Lung (tissue), 11 donors: ENCODE measurements at regions not wholly inside any gene's neighbourhood (a gene's known extent, or its start where the extent isn't known, plus 50 kb on each side); places are given as distances from the start of the nearest gene placed in this dataset.

Experiments used
- ATAC-seq: fragments of 200-7000 bp; cut with Tn5 transposase; one replicate; pipeline ENCODE4 v1.9.1; 2020; ENCODE audit warnings: moderate number of reproducible peaks; ENCODE audit not compliant: insufficient read depth, low FRiP score
- DNase-seq, 3 donors: peaks; one replicate each; pipeline ENCODE4 v3.0.0-alpha.2; 2013 to 2017
- H3K27ac ChIP-seq, 2 donors: one replicate each; pipeline ENCODE4 v1.5.1; 2013; ENCODE audit warnings: mild to moderate bottlenecking in 2 of 2, moderate library complexity in 2 of 2, control low read depth in 1 of 2, inconsistent platforms in 1 of 2, low read depth in 1 of 2, low read length in 1 of 2
- H3K27me3 ChIP-seq, 3 donors: one replicate each; pipeline ENCODE4 v1.5.1; 2013; ENCODE audit warnings: low read length in 2 of 3; ENCODE audit not compliant: control insufficient read depth in 3 of 3, insufficient read depth in 3 of 3
- H3K36me3 ChIP-seq, 4 donors: one replicate each; pipeline ENCODE4 v1.5.1; 2013; ENCODE audit warnings: low read length in 4 of 4, mild to moderate bottlenecking in 1 of 4, moderate library complexity in 1 of 4; ENCODE audit not compliant: control insufficient read depth in 4 of 4, insufficient read depth in 4 of 4
- H3K4me1 ChIP-seq, 5 donors: one replicate each; pipeline ENCODE4 v1.5.1; 2013; ENCODE audit warnings: low read length in 5 of 5, mild to moderate bottlenecking in 2 of 5, moderate library complexity in 1 of 5; ENCODE audit not compliant: control insufficient read depth in 5 of 5, insufficient read depth in 5 of 5
- H3K4me3 ChIP-seq: one replicate; pipeline ENCODE4 v1.5.1; 2013; ENCODE audit warnings: mild to moderate bottlenecking, control low read depth, moderate library complexity
- H3K9ac ChIP-seq, 2 donors: one replicate each; pipeline ENCODE4 v1.5.1; 2013; ENCODE audit warnings: low read length in 2 of 2, control low read depth in 1 of 2; ENCODE audit not compliant: insufficient read depth in 1 of 2
- H3K9me3 ChIP-seq, 4 donors: one replicate each; pipeline ENCODE4 v1.5.1; 2013; ENCODE audit warnings: low read length in 3 of 4, mild to moderate bottlenecking in 1 of 4, moderate library complexity in 1 of 4; ENCODE audit not compliant: control insufficient read depth in 4 of 4, insufficient read depth in 3 of 4
- WGBS, 2 donors: extraction: QIAGEN DNeasy Blood & Tissue Kit; methylation state at CpG; one replicate each; pipeline ENCODE4 v1.1.7; 2013; 5-methylcytosine and 5-hydroxymethylcytosine counted together
- TF ChIP-seq, protein P1 (sequence below): IDR thresholded peaks from 2 replicates; pipeline ENCODE4 v1.5.1; 2012; ENCODE audit warnings: mild to moderate bottlenecking; ENCODE audit errors: control extremely low read depth, extremely low read depth
- donor health status: control.
- donor health status: control.
- donor health status: Bipolar disorder and iron deficiency.
- donor health status: healthy.
- donor health status: DM: yes; HTN: yes; CAD: no.

DNA sequence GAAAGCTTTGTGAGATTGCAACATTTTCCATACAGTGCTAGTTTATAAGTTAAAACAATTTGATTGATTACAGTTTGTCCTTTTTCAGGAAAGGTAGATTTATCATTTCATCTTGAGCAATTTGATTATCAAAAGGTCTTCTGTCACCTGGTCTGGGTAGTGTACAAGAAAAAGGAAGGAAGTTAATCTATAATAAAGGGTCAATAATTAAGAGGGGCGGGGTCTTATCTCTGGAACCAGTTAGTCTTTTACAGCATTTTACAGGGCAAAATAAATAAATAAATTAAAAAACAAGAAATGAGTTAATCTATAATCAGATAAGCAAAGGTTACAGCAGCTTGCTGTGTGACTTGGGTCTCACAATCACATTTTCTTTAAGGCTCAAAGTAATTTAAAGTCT lies 277.8 kb upstream of the GYPC start:
- DNase-seq: no peak
- H3K36me3 ChIP-seq: no peaks in the 10 kb centered on the region
- TF ChIP-seq, protein P1, sequence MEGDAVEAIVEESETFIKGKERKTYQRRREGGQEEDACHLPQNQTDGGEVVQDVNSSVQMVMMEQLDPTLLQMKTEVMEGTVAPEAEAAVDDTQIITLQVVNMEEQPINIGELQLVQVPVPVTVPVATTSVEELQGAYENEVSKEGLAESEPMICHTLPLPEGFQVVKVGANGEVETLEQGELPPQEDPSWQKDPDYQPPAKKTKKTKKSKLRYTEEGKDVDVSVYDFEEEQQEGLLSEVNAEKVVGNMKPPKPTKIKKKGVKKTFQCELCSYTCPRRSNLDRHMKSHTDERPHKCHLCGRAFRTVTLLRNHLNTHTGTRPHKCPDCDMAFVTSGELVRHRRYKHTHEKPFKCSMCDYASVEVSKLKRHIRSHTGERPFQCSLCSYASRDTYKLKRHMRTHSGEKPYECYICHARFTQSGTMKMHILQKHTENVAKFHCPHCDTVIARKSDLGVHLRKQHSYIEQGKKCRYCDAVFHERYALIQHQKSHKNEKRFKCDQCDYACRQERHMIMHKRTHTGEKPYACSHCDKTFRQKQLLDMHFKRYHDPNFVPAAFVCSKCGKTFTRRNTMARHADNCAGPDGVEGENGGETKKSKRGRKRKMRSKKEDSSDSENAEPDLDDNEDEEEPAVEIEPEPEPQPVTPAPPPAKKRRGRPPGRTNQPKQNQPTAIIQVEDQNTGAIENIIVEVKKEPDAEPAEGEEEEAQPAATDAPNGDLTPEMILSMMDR: no peak
- H3K27ac ChIP-seq: no peak overlapping the region
- no peaks in the 10 kb centered on the region for H3K27me3 ChIP-seq
- no peak for ATAC-seq
- no peak overlapping the region for H3K9ac ChIP-seq
- H3K9me3 ChIP-seq: no peaks in the 10 kb centered on the region
- H3K4me1 ChIP-seq: peaks cover 0 to 7% (median 0%) of the 10 kb centered on the region in 5 donors
- H3K4me3 ChIP-seq: no peak overlapping the region
- WGBS, 2 donors: 82 to 84% methylated on average over 1 of the region's 1 CpG

- ATAC-seq (no peak), DNase-seq (peak; percentile 38 to 68 (median 67))
- H3K36me3 ChIP-seq: no peaks in the 10 kb centered on the region
- H3K9me3 ChIP-seq: peaks cover 0 to 5% (median 0%) of the 10 kb centered on the region in 4 donors
- H3K27ac ChIP-seq: no peak overlapping the region
- H3K27me3 ChIP-seq: no peaks in the 10 kb centered on the region
- H3K4me3 ChIP-seq: no peak overlapping the region
- peaks cover 0 to 7% (median 0%) of the 10 kb centered on the region in 5 donors for H3K4me1 ChIP-seq
- TF ChIP-seq, protein P1: no peak
- WGBS, 2 donors: 77 to 79% methylated on average over 8 of the region's 8 CpGs
- H3K9ac ChIP-seq: no peak overlapping the region
These were observed 274.9 kb upstream of the GYPC start for GRCh38 chr2:126381091-126381490.

- Histone ChIP-seq H3K27ac (no peak overlapping the region), H3K4me1 (peaks cover 0 to 7% (median 0%) of the 10 kb centered on the region in 5 donors), H3K4me3 (no peak overlapping the region), H3K9ac (no peak overlapping the region), H3K36me3 (no peaks in the 10 kb centered on the region), H3K27me3 (no peaks in the 10 kb centered on the region), H3K9me3 (peaks cover 0 to 5% (median 0%) of the 10 kb centered on the region in 4 donors)
- DNase-seq (no peak), ATAC-seq (no peak)
- WGBS, 2 donors: 80 to 83% methylated on average over 5 of the region's 5 CpGs
- TF ChIP-seq, protein P1: no peak
These were observed 273.0 kb upstream of the GYPC start for GRCh38 chr2:126382998-126383397.

GRCh38 chr2:126383800-126384199 lies 272.2 kb upstream of the GYPC start:
- DNase-seq (no peak), ATAC-seq (no peak)
- Histone ChIP-seq H3K27ac (no peak overlapping the region), H3K27me3 (no peaks in the 10 kb centered on the region), H3K9me3 (peaks cover 0 to 5% (median 0%) of the 10 kb centered on the region in 4 donors), H3K9ac (no peak overlapping the region), H3K4me3 (no peak overlapping the region), H3K36me3 (no peaks in the 10 kb centered on the region), H3K4me1 (peaks cover 0 to 7% (median 0%) of the 10 kb centered on the region in 5 donors)
- TF ChIP-seq, protein P1: no peak
